Stimulated activated CD4-positive, alpha-beta T cell treated with anti-CD3 and anti-CD28 coated beads, Interleukin-15, amount 100 ng/mL, for 24 hours (primary cell): ENCODE measurements at regions not wholly inside any gene's neighbourhood (a gene's known extent, or its start where the extent isn't known, plus 50 kb on each side); places are given as distances from the start of the nearest gene placed in this dataset.

Experiments
- DNase-seq: peaks from one replicate; pipeline ENCODE4 v3.0.0-alpha.2; 2020

DNA sequence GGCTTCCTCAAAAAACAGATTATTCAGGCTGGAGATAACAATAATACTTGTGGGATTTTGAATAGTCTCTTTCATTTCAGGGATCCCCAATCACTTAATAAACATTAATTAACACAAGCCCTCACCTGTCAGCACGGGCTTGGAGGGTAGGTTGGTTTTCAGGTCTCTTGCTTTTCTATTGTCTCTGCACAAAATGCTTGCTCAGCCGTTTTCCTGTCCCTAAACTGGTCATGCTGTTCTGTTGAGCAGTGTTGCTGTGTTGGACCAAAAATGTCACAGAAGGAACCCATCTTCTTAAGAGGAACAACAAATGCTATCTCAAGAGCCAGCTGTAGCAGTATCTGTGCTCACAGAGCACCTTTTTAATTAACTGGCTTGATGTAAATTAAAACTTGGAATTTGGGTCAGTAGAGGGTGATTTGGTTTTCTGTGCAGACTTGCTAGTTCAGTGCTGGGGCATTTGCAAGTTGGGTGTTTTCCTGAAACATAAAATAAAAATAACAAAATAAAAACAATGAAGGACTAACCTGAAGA is 231.8 kb upstream of the CRY1 start:
- DNase-seq = no peak

GRCh38 chr12:107326237-107326636 is 232.9 kb upstream of the CRY1 start:
- no peak for DNase-seq

DNA sequence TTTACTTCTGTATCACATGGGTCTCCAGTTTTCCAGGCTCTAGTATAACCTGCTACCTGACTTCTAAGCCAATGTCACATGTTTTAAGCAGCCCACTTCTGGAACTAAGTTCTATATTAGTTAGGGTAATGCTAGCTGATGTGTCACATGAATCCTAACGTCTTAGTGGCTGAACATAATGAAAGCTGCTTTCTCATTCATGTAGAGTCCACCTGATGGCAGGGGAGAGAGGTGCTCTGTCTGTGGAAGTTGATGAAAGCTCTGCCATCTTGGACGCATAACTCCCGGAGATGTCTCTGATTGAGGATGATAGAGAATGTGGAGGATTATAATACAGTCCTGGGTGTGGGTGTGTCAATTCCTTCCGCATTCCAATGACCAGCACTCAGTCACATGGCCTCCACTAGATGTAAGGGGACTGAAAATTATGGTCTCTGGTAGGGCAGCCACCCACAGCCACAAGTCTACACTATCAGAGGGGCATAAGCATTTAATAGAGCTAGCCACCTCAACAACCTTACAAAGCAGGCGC is 234.4 kb upstream of the CRY1 start:
- DNase-seq = no peak

- DNase-seq = peak; percentile 42
Measured at GRCh38 chr12:107328442-107329133, 235.2 kb upstream of the CRY1 start.

DNA sequence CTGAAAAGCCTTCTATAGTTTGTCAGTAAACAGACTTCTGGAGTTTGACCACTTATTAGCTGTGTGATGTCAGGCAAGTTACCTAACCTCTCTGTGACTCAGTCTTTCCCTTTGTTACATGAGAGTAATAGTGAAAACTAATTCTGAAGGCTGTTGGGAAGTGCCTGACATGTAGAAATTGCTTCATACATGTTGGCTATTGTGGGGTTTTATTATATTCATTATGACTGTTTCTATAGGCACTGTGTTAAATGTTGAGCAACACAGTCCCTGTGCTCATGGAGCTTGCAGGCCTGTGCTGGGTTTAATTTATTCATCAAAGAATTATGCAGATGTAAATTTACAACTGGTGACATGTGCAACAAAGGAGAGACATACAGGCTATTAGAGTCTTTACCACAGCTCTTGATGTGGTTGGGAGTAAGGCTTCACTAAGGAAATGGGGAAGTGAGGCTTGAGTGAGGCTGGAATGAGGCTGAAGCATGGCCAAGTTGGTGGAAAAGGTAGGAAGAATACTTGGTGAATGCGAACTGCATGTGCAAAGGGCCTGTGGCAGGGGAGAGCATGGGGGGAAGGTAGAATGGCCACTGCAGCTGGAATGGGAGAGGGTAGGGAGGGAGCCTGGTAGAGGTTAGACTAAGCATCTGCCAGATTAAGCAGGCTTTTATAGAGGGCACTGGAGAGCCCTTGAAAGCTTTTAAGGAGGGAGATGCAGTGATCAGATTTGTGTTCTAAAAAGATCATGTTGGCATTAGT is 236.4 kb upstream of the CRY1 start:
- DNase-seq = no peak

DNA sequence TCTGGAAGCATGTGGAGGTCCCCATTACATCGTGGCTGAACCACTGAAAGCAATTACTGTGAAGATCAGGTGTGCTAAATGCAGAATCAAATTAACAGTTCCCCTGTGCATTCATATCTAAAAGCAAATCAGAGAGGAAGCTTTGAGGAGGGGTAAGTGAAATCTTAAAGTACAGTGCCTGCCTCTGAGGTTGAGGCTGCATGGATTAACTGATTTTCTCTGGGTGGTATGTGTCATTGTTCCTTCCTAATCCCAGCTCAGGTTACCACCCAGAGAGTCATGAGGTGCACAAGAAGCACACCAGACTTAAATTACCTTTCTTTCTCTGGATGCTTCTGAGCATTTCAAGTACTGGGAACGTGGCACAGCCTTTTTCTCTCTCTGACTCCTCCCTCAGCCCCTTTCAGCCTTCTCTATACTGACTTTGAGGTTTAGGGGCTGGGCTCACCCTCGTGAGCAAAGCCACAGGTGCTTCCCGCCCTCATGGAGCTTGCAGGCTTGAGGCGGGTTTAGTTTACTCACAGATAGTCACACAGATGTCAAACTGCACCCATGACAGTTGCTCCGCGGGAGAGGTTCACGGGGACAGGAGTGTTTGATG is 237.6 kb upstream of the CRY1 start:
- peak; percentile 43 for DNase-seq

DNA sequence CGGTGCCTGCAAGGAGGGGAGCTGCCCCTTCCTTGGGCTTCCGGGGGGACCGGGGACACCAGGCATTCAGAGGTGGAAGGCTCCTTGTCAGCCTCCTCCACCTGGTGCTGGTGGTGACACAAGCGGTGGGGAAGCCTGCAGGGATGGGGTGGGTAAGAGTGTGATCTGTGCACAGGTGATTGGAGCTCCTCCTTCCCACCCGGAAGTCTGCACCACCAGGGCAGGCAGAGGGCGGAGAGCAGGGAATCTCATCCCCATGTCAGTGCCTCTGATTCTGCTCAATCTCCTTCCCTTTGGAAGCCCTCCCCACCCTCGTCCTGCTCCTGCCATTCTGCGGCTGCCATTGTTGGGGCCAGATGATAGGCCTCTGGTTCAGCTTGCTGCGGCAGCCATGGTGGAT is 238.1 kb upstream of the CRY1 start:
- no peak for DNase-seq

- no peak for DNase-seq
Measured at GRCh38 chr12:107331912-107332311, 238.6 kb upstream of the CRY1 start.

GRCh38 chr12:107332743-107333142 is 239.4 kb upstream of the CRY1 start:
- no peak for DNase-seq

DNA sequence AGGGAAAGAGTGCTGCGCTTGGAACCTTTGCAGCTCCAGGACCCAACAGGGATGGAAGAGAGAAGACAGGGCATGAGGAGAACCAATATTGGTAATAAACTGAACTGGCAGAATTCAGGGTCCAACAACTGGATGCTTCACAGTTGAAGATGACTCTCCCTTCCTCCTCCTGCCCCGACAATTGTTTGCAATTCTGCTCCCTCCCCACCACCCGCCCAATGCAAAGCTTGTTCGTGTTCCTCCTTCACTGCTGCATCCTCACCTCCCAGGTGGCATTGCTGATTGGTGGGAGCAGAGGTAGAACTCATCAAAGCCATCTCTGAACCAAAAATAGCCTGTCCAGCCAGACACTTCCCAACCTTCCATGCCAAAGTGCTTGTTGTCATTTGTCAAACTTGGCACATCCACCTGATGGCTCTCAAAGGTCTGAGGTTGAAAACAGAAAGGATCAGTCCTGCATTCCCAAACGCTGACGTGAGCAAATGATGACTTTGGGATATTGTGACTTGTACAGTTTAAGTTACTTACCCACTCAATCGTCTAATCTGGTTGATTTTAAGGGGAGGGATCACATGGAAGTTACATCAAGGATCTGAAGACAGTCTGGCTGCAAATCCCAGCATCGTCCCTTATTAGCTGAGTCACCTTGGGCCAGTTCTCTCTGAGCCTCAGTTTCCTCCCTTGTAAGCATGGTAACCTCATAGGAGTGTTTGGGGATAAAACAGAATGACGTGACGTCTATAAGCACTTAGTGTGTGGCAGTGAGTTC is 242.6 kb upstream of the CRY1 start:
- DNase-seq = no peak

DNA sequence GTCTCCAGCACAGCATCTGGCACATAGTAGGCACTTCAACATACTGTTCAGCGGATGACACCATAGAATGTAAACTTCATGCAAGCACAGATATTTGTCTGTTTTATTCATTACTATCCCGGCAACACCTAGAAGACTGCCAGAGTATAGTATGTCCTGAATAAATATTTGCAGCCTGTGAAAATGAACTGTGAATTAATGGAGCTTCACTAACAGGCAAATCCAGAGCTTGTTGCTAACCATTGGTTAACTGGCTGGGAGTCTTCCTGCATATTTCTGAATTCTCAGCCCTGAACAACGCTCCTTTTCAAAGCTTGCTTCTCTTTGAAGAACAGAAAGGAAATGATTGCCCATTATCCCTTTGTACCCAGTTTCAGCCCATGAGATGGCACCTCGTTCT is 243.3 kb upstream of the CRY1 start:
- DNase-seq = no peak

GRCh38 chr12:107337346-107338095 is 244.2 kb upstream of the CRY1 start:
- peak; percentile 41 for DNase-seq

- DNase-seq = no peak
Measured at GRCh38 chr12:107339487-107339886, 246.1 kb upstream of the CRY1 start.

GRCh38 chr12:107339932-107340331 is 246.6 kb upstream of the CRY1 start:
- no peak for DNase-seq

DNA sequence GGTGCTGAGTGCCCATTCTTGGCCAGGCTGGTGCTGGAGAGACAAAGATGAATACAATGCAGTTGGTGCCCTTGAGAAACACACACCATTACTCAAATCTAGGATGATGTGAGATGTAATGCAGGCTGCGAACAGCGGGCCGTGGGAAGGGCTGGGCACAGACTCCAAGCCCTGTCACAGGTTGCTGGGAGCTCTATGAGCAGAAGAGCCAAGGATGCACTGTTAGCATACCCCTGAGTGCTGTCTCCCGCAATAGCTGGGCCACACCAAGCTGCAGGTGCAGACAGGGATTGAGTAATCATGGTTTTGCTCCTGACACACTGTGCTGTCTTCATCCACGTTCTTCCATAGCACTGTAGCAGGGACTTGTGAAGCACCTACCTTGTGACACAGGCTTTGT is 247.5 kb upstream of the CRY1 start:
- DNase-seq = no peak

GRCh38 chr12:107344035-107344808 is 250.9 kb upstream of the CRY1 start:
- DNase-seq = no peak

DNA sequence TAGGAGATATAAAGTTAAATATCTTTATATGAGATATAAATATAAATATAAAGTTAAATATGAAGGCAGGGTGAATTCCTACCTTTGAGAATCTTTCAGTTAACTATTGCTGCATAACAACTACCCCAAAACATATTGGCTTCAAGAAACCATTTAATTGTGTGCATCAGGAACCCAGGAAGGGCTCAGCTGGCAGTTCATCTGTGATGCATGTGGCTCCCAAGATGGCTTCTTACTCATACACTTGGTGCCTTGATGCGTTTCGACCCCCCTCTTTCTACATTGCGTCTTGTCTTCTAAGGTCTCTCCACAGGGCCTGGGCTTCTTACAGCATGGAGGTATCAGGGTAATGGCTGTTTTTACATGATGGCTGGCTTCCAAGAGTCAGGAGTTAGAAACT is 253.9 kb upstream of the CRY1 start:
- no peak for DNase-seq

- no peak for DNase-seq
Measured at GRCh38 chr12:107349008-107349747, 255.8 kb upstream of the CRY1 start.

DNA sequence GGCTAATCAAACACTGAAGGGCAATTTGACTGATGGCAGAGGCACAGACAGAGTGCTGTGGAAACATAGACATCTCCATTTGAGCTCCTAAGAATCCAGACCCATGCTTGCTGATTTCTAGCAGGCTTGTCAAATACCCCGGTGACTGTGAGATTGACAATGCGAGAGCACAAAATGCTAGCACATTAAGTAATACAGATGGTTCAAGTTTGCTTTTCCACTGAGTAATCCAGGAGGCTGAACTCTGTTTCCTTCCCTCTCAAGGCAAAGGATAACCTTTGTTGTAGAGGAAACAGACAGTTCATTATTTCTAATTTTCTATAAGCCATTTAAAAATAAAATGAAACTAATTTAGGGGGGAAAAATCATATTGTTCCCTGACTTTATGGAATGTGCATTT is 256.5 kb upstream of the CRY1 start:
- DNase-seq = no peak

DNA sequence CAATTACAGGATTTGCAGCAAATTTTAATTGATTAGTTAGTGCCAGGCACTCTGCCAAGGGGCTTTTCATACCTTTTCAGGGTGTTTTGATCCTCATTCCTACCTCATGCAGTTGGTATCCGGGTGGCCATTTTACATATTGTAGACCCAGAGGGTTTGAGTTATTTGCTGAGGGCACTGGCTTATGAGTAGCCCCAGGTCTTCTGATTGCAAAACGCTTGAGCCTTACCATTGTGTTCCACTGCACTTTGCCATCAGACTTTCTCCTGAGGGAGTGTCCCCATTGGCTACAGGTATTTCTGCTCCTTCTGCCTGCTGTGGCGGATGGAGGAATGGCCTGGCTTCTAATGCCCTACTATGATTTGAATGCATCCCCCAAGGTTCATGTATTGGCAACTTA is 257.8 kb upstream of the CRY1 start:
- DNase-seq = no peak

- DNase-seq = no peak
Measured at GRCh38 chr12:107351713-107352112, 258.4 kb upstream of the CRY1 start.
